HL-60 (cell line): ENCODE measurements at regions not wholly inside any gene's neighbourhood (a gene's known extent, or its start where the extent isn't known, plus 50 kb on each side); places are given as distances from the start of the nearest gene placed in this dataset.

Source experiments
- DNase-seq, 2 experiments: peaks; one replicate each; pipeline ENCODE4 v3.0.0-alpha.2; 2010 to 2020; ENCODE audit warnings: low read depth in 1 of 2, low spot score in 1 of 2
- H3K27ac ChIP-seq: fragments of 250-450 bp; sonication (Bioruptor Pico); replicated peaks from 2 replicates; pipeline ENCODE4 v1.5.1; 2020; ENCODE audit warnings: mild to moderate bottlenecking, moderate library complexity
- H3K27me3 ChIP-seq: fragments of 250-450 bp; sonication (Bioruptor Pico); 2 replicates; pipeline ENCODE4 v1.5.1; 2021; ENCODE audit warnings: mild to moderate bottlenecking, moderate library complexity; ENCODE audit not compliant: insufficient read depth, poor library complexity, severe bottlenecking
- H3K4me3 ChIP-seq: replicated peaks from 2 replicates; pipeline ENCODE4 v1.5.1; 2011; ENCODE audit warnings: mild to moderate bottlenecking, control low read depth, low read length; ENCODE audit not compliant: insufficient read depth
- GABPA ChIP-seq: IDR thresholded peaks from 2 replicates; pipeline ENCODE4 v1.6.1; 2012; ENCODE audit warnings: low read depth
- POLR2AphosphoS5 ChIP-seq: IDR thresholded peaks from 2 replicates; pipeline ENCODE4 v1.6.1; 2012; ENCODE audit warnings: low read depth
- SPI1 ChIP-seq: IDR thresholded peaks from 2 replicates; pipeline ENCODE4 v1.6.1; 2012; ENCODE audit warnings: low read depth, mild to moderate bottlenecking, borderline replicate concordance
- TF ChIP-seq, protein P1 (sequence below): IDR thresholded peaks from one replicate; pipeline ENCODE4 v1.5.1; 2011; ENCODE audit warnings: low read length, control low read depth, inconsistent platforms; ENCODE audit not compliant: insufficient read depth
- TF ChIP-seq, protein P2 (sequence below): IDR thresholded peaks from 2 replicates; pipeline ENCODE4 v1.6.1; 2012; ENCODE audit warnings: low read depth; ENCODE audit not compliant: insufficient replicate concordance

DNA sequence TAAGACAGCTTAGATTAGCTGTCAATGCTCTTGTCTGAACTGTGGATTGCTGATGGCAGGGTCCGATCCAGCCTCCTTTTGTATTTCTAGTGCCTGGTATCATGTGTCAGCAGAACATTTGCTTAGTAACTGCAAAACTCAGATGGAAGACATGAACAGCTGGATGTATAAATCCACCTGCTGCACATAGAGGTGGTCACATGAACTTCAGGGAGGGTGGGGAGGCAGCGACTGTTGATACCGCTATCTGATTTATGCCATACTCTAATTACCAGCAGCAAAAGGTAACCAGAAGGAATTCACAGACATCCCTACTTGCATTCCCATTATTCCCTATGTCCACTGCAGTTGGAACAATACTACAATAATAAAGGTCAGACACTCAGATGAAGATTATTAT, 1036.5 kb downstream of the NLGN4Y start:
- Histone ChIP-seq H3K27ac (no peak overlapping the region), H3K27me3 (no peaks in the 10 kb centered on the region), H3K4me3 (no peak overlapping the region)
- DNase-seq: no peak
- TF ChIP-seq, protein P1, sequence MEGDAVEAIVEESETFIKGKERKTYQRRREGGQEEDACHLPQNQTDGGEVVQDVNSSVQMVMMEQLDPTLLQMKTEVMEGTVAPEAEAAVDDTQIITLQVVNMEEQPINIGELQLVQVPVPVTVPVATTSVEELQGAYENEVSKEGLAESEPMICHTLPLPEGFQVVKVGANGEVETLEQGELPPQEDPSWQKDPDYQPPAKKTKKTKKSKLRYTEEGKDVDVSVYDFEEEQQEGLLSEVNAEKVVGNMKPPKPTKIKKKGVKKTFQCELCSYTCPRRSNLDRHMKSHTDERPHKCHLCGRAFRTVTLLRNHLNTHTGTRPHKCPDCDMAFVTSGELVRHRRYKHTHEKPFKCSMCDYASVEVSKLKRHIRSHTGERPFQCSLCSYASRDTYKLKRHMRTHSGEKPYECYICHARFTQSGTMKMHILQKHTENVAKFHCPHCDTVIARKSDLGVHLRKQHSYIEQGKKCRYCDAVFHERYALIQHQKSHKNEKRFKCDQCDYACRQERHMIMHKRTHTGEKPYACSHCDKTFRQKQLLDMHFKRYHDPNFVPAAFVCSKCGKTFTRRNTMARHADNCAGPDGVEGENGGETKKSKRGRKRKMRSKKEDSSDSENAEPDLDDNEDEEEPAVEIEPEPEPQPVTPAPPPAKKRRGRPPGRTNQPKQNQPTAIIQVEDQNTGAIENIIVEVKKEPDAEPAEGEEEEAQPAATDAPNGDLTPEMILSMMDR: no peak
- TF ChIP-seq, protein P2, sequence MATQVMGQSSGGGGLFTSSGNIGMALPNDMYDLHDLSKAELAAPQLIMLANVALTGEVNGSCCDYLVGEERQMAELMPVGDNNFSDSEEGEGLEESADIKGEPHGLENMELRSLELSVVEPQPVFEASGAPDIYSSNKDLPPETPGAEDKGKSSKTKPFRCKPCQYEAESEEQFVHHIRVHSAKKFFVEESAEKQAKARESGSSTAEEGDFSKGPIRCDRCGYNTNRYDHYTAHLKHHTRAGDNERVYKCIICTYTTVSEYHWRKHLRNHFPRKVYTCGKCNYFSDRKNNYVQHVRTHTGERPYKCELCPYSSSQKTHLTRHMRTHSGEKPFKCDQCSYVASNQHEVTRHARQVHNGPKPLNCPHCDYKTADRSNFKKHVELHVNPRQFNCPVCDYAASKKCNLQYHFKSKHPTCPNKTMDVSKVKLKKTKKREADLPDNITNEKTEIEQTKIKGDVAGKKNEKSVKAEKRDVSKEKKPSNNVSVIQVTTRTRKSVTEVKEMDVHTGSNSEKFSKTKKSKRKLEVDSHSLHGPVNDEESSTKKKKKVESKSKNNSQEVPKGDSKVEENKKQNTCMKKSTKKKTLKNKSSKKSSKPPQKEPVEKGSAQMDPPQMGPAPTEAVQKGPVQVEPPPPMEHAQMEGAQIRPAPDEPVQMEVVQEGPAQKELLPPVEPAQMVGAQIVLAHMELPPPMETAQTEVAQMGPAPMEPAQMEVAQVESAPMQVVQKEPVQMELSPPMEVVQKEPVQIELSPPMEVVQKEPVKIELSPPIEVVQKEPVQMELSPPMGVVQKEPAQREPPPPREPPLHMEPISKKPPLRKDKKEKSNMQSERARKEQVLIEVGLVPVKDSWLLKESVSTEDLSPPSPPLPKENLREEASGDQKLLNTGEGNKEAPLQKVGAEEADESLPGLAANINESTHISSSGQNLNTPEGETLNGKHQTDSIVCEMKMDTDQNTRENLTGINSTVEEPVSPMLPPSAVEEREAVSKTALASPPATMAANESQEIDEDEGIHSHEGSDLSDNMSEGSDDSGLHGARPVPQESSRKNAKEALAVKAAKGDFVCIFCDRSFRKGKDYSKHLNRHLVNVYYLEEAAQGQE: no peak
- TF ChIP-seq GABPA (no peak), POLR2AphosphoS5 (no peak)

DNA sequence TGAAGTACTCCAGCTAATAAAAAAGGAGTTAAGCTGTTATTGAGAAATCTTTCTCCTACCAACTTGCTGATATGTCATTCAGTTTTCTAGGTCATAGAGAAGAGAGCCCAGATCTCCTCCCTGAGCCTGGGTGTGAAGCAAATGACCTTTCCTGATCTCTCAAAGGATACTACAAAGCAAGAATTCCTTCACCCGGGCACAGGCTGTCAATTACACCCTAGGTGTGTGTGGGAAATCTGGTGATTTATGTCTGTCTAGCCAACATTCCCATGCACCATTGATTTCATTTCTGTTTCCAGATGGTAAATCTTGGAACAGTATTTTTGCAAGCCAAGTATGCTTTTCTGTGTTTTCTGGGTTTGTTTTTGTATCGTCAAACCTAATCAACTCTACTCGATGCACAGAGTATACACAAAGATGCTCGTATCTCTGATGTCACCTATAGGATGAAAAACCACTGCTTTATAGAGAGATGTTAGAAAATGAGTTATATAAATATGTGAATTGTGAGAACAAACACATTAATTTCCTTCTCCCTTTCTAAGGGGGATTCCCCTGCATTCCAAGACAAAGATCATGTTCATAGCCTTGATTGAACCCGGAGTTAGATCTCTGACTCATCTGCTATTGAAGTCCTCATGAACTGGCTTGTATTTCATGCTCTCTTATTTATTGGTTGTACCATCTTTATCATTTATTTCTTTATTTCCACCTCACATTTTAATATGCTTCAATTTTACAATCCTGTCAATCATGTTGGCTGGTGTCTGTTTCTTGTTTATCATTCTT, 1037.4 kb downstream of the NLGN4Y start:
- H3K27ac ChIP-seq: no peak overlapping the region

DNA sequence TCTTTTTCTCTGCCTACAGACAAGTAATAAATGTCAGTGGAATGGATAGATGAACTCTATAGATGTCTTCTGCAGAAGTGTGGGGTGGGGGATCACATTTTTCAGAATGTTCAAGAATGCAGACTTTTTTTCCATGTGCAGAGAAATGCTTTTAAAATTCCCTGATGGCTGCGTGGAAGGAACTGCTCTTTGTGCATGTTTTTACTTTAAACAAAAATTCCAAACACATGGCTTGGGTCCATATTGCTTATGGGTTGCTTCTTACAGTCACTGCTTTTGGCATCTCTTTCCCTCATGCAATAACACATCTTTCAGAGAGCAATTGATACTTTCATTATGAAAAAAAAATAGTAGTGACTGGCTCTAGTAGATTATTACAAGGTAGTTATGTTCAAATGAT, 1053.6 kb downstream of the NLGN4Y start:
- Histone ChIP-seq H3K4me3 (no peak overlapping the region), H3K27ac (no peak overlapping the region), H3K27me3 (no peaks in the 10 kb centered on the region)
- no peak for DNase-seq
- TF ChIP-seq, protein P2: no peak
- no peak for TF ChIP-seq SPI1
- no peak for TF ChIP-seq GABPA
- TF ChIP-seq, protein P1: no peak
- TF ChIP-seq POLR2AphosphoS5: no peak

More for the DNA sequence above, 1037.4 kb downstream of the NLGN4Y start:
- TF ChIP-seq, protein P1: no peak
- TF ChIP-seq POLR2AphosphoS5: no peak
- TF ChIP-seq SPI1: no peak
- TF ChIP-seq, protein P2: no peak
- TF ChIP-seq GABPA: no peak
- DNase-seq: no peak
- Histone ChIP-seq H3K4me3 (no peak overlapping the region), H3K27me3 (no peaks in the 10 kb centered on the region)
